OCI-LY7 (cell line): ENCODE measurements at regions not wholly inside any gene's neighbourhood (a gene's known extent, or its start where the extent isn't known, plus 50 kb on each side); places are given as distances from the start of the nearest gene placed in this dataset.

Experiments
- BruUV-seq: library from RNA; stranded (reverse); fragments of 400-500 nt; replicated peaks from 2 replicates; lab custom pipeline; 2021; lab: Mats Ljungman, UMichigan
- CTCF ChIA-PET: fragments of 300-600 bp; sonication (Branson Sonifier 250); formaldehyde crosslinking; loops from one replicate; lab custom pipeline; 2022; ENCODE audit warnings: antibody characterized with exemption; ENCODE audit not compliant: unreplicated experiment; lab: Charles Lee
- POLR2A ChIA-PET: fragments of 300-600 bp; sonication (Branson Sonifier 250); formaldehyde crosslinking; loops from one replicate; lab custom pipeline; 2022; ENCODE audit warnings: antibody characterized with exemption; lab: Charles Lee
- DNase-seq: peaks from one replicate; pipeline ENCODE4 v3.0.0-alpha.2; 2015; ENCODE audit warnings: low spot score
- H2AFZ ChIP-seq: fragments of 200-600 bp; sonication (generic), shearing (Covaris generic); 2 replicates; pipeline ENCODE4 v1.6.1; 2014; ENCODE audit warnings: mild to moderate bottlenecking, antibody characterized with exemption, low read length, moderate library complexity
- H3K27ac ChIP-seq: fragments of 200-600 bp; sonication (generic); 2 replicates; pipeline ENCODE4 v1.5.1; 2014; ENCODE audit warnings: mixed run types, low read depth, mild to moderate bottlenecking, moderate library complexity, low read length, inconsistent platforms; ENCODE audit not compliant: poor library complexity, severe bottlenecking
- H3K36me3 ChIP-seq: fragments of 200-600 bp; sonication (generic); 2 replicates; pipeline ENCODE4 v1.6.1; 2014; ENCODE audit warnings: mild to moderate bottlenecking, antibody characterized with exemption, low read length, moderate library complexity, mixed read lengths; ENCODE audit not compliant: insufficient read depth
- H3K4me1 ChIP-seq: fragments of 200-600 bp; sonication (generic); 2 replicates; pipeline ENCODE4 v1.5.1; 2014; ENCODE audit warnings: mild to moderate bottlenecking, low read length; ENCODE audit not compliant: insufficient read depth, poor library complexity, severe bottlenecking
- H3K4me2 ChIP-seq: fragments of 200-600 bp; sonication (generic); 2 replicates; pipeline ENCODE4 v1.6.1; 2014; ENCODE audit warnings: mild to moderate bottlenecking, low read length
- H3K4me3 ChIP-seq: fragments of 200-600 bp; sonication (generic); 2 replicates; pipeline ENCODE4 v1.5.1; 2014; ENCODE audit warnings: mild to moderate bottlenecking, low read depth, low read length; ENCODE audit not compliant: poor library complexity, severe bottlenecking
- H3K79me2 ChIP-seq: fragments of 200-600 bp; sonication (generic); 2 replicates; pipeline ENCODE4 v1.6.1; 2016; ENCODE audit warnings: low read depth, mild to moderate bottlenecking, low read length, moderate library complexity, mixed read lengths; ENCODE audit not compliant: insufficient read depth
- H3K9me2 ChIP-seq: fragments of 200-600 bp; sonication (generic); 2 replicates; pipeline ENCODE4 v1.6.1; 2016; ENCODE audit warnings: mild to moderate bottlenecking, low read length, mixed read lengths; ENCODE audit not compliant: insufficient read depth
- H3K9me3 ChIP-seq: fragments of 200-600 bp; sonication (generic); 2 replicates; pipeline ENCODE4 v1.6.1; 2014; ENCODE audit warnings: mild to moderate bottlenecking, mixed run types, low read length, mixed read lengths
- H4K20me1 ChIP-seq: fragments of 200-600 bp; sonication (generic); 2 replicates; pipeline ENCODE4 v1.6.1; 2014; ENCODE audit warnings: mild to moderate bottlenecking, antibody characterized with exemption, low read length, moderate library complexity, mixed read lengths; ENCODE audit not compliant: insufficient read depth
- EZH2phosphoT487 ChIP-seq: fragments of 200-600 bp; sonication (generic); IDR thresholded peaks from 2 replicates; pipeline ENCODE4 v1.6.1; 2018; ENCODE audit warnings: low read depth, borderline replicate concordance, mild to moderate bottlenecking, mixed run types, antibody characterized with exemption, low read length, moderate library complexity, mixed read lengths
- intact Hi-C: fragments of 100-400 bp; cut with micrococcal nuclease; formaldehyde crosslinking; loops from one replicate; pipeline ENCODE4 v1.10.0; 2022; ENCODE audit not compliant: unreplicated experiment
- TF ChIP-seq, protein P1 (sequence below): fragments of 200-600 bp; sonication (generic); conservative IDR thresholded peaks from 2 replicates; pipeline ENCODE4 v1.5.1; 2014; ENCODE audit warnings: mild to moderate bottlenecking, antibody characterized with exemption, low read length, moderate library complexity, mixed read lengths

DNA sequence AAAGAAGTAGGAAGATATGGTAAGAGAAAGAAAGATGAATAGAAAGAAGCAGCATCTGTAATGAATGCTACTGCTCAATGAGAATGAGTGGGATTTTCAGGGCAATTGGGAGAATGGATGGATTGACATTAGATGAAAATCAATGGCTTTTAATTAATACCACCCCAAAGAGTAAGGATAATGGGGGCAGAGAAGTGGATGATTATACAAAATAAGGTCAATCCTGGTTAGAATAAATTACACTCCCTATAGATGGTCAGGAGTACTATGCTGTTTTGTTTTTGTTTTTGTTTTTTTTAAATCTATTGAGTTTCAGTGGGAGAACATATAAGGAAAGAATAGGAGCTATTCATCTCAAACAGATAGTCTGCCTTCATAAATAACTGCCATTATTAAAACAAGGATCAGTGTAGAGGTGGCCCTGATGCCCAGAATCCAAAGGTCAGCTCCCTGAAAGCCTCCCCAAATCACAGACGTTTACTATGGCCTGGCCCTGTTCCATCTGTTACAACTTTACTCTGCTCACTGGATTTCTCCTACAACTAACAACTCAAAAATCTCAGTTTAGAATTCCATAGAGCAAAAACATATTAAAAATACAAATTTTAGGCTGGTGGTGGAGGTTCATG is 535.4 kb upstream of the NRSN1 start:
- H4K20me1 ChIP-seq = no peaks in the 10 kb centered on the region
- no peaks in the 10 kb centered on the region for H3K4me1 ChIP-seq
- DNase-seq = no peak
- H3K9me3 ChIP-seq = no peaks in the 10 kb centered on the region
- intact Hi-C loops = no loop called here
- no peaks in the 10 kb centered on the region for H3K9me2 ChIP-seq
- H3K4me2 ChIP-seq = no peak overlapping the region
- no peaks in the 10 kb centered on the region for H3K36me3 ChIP-seq
- ChIA-PET POLR2A (interaction anchor here (0.5 kb wide), 1 partner anchor 101 kb away, joined by 3 read pairs; no protein-coding TSS in a partner anchor), CTCF (no interaction called here)
- no TSS peak for BruUV-seq
- H3K79me2 ChIP-seq = no peaks in the 10 kb centered on the region
- H3K27ac ChIP-seq = no peak overlapping the region
- H3K4me3 ChIP-seq = no peak overlapping the region
- TF ChIP-seq, protein P1, sequence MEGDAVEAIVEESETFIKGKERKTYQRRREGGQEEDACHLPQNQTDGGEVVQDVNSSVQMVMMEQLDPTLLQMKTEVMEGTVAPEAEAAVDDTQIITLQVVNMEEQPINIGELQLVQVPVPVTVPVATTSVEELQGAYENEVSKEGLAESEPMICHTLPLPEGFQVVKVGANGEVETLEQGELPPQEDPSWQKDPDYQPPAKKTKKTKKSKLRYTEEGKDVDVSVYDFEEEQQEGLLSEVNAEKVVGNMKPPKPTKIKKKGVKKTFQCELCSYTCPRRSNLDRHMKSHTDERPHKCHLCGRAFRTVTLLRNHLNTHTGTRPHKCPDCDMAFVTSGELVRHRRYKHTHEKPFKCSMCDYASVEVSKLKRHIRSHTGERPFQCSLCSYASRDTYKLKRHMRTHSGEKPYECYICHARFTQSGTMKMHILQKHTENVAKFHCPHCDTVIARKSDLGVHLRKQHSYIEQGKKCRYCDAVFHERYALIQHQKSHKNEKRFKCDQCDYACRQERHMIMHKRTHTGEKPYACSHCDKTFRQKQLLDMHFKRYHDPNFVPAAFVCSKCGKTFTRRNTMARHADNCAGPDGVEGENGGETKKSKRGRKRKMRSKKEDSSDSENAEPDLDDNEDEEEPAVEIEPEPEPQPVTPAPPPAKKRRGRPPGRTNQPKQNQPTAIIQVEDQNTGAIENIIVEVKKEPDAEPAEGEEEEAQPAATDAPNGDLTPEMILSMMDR = no peak
- TF ChIP-seq EZH2phosphoT487 = no peak
- no peak overlapping the region for H2AFZ ChIP-seq

DNA sequence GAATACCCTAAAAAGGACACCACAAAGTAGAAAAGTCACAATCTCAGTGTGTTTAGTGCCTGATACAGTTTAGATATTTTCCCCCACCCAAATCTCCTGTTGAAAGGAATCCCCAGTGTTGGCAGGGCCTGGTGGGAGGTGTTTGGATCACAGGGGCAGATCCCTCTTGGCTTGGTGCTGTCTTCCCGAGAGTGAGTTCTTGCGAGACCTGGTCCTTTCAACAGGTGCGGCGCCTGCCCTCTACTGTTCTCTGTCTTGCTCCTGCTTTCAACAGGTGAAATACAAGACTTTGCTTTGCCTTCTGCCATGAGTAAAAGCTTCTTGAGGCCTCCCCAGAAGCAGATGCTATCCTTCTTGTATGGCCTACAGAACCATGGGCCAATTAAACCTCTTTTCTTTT is 534.3 kb upstream of the NRSN1 start:
- DNase-seq = no peak
- Histone ChIP-seq H3K36me3 (no peaks in the 10 kb centered on the region), H4K20me1 (no peaks in the 10 kb centered on the region), H3K4me2 (no peak overlapping the region), H2AFZ (no peak overlapping the region), H3K27ac (no peak overlapping the region), H3K4me3 (no peak overlapping the region), H3K79me2 (no peaks in the 10 kb centered on the region), H3K9me3 (no peaks in the 10 kb centered on the region), H3K9me2 (no peaks in the 10 kb centered on the region), H3K4me1 (no peaks in the 10 kb centered on the region)
- intact Hi-C loops = no loop called here
- TF ChIP-seq, protein P1 = no peak
- TF ChIP-seq EZH2phosphoT487 = no peak
- ChIA-PET CTCF (no interaction called here), POLR2A (interaction anchor here (1.1 kb wide), 1 partner anchor 11 kb away, joined by 3 read pairs; no protein-coding TSS in a partner anchor)
- no TSS peak for BruUV-seq

DNA sequence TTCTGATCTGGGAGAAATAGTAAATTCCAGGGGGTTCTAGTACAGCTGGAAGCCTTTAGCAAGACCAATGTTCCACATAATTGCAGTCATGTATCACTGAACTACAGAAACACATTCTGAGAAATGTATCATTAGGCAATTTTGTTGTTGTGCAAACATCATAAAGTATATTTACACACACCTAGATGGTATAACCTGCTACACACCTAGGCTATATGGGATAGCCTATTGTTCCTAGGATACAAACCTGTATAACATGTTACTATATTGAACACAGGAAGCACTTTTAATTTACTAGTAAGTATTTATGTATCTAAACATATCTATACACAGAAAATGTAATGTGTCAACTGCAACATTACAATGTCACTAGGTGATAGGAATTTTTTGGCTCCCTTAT is 525.9 kb upstream of the NRSN1 start:
- no peaks in the 10 kb centered on the region for H3K9me2 ChIP-seq
- no peak overlapping the region for H3K4me2 ChIP-seq
- no peaks in the 10 kb centered on the region for H4K20me1 ChIP-seq
- H3K9me3 ChIP-seq = no peaks in the 10 kb centered on the region
- no peak overlapping the region for H3K4me3 ChIP-seq
- no TSS peak for BruUV-seq
- H3K79me2 ChIP-seq = no peaks in the 10 kb centered on the region
- no peak overlapping the region for H2AFZ ChIP-seq
- DNase-seq = no peak
- no peaks in the 10 kb centered on the region for H3K4me1 ChIP-seq
- no peak overlapping the region for H3K27ac ChIP-seq
- POLR2A ChIA-PET = no interaction called here
- intact Hi-C loops = no loop called here
- TF ChIP-seq, protein P1 = no peak
- no peak for TF ChIP-seq EZH2phosphoT487
- CTCF ChIA-PET = no interaction called here
- no peaks in the 10 kb centered on the region for H3K36me3 ChIP-seq
